ENCODE measurements at regions not wholly inside any gene's neighbourhood (a gene's known extent, or its start where the extent isn't known, plus 50 kb on each side); places are given as distances from the start of the nearest gene placed in this dataset.

- TF ChIP-seq CTCF (IDR thresholded peaks at IDR 0.05 in 4 of 5, conservative IDR thresholded peaks at IDR 0.05 in 1 of 5) (no peak), POLR2A (IDR thresholded peaks at IDR 0.05) (no peak)
These were observed 86.7 kb upstream of the WDR44 start for GRCh38 chrX:118259213-118259612.
